ENCODE measurements at regions not wholly inside any gene's neighbourhood (a gene's known extent, or its start where the extent isn't known, plus 50 kb on each side); places are given as distances from the start of the nearest gene placed in this dataset.

DNA sequence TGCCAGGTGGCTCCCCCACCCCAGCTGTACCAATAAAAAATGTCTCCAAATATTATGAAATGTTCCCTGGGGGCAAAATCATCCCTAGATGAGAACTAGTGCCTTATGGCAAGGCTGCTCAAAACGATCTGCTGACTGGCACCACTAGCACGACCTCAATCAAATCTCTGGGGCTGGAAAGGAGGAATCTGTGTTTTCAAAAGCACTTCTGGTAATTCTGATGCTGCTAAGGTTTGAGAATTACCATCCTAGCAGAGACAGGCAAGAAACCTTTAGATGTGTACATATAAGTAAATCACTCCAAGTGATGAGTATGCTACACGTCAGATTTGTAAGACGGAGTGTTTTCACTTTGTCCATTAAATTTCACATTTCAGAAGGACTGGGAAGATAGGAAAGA is 360.1 kb upstream of the THRB start:
- Histone ChIP-seq H2AFZ (ENCODE audit: low read length) (no peak overlapping the region), H3K9me3 (ENCODE audit: low read length) (no peaks in the 10 kb centered on the region), H3K4me3 (ENCODE audit: low read length) (no peak overlapping the region), H3K27ac (ENCODE audit: low read length) (no peak overlapping the region), H3K79me2 (ENCODE audit: low read length) (no peaks in the 10 kb centered on the region), H4K20me1 (ENCODE audit: insufficient read depth, low read depth, low read length) (no peaks in the 10 kb centered on the region), H3K4me1 (ENCODE audit: low read length) (no peaks in the 10 kb centered on the region), H3K9ac (ENCODE audit: low read length) (no peak overlapping the region), H3K36me3 (ENCODE audit: insufficient read depth, low read length) (no peaks in the 10 kb centered on the region), H3K9me2 (replicated peaks; ENCODE audit: insufficient read depth, low read length) (no peaks in the 10 kb centered on the region), H3K27me3 (ENCODE audit: low read length) (no peaks in the 10 kb centered on the region), H3K4me2 (ENCODE audit: low read depth, low read length, poor library complexity, severe bottlenecking) (no peak overlapping the region)
- no peak for DNase-seq

DNA sequence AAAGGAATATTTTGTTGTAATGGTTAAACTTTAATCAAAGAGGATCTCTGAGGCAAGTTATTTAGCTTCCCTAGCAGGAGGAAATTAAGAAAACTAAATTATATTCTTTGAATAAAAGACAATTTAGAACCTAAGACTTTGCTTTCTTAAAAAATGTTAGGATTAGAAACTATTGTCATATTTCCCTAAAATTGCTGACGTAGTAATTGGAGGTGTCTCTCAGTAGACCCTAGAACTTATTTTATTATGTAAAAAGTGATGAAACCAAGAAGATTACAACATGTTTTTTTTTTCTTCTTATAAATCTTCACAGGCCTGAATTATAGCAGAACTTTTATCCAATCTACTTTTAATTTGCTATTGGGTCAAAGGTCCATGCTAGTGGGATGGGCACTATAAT is 363.3 kb upstream of the THRB start:
- H3K4me3 ChIP-seq (ENCODE audit: low read length): no peak overlapping the region
- H2AFZ ChIP-seq (ENCODE audit: low read length): no peak overlapping the region
- H3K9ac ChIP-seq (ENCODE audit: low read length): no peak overlapping the region
- no peaks in the 10 kb centered on the region for H4K20me1 ChIP-seq (ENCODE audit: insufficient read depth, low read depth, low read length)
- H3K9me2 ChIP-seq (replicated peaks; ENCODE audit: insufficient read depth, low read length): no peaks in the 10 kb centered on the region
- no peak overlapping the region for H3K27ac ChIP-seq (ENCODE audit: low read length)
- H3K4me2 ChIP-seq (ENCODE audit: low read depth, low read length, poor library complexity, severe bottlenecking): no peak overlapping the region
- H3K36me3 ChIP-seq (ENCODE audit: insufficient read depth, low read length): no peaks in the 10 kb centered on the region
- H3K9me3 ChIP-seq (ENCODE audit: low read length): no peaks in the 10 kb centered on the region
- no peaks in the 10 kb centered on the region for H3K4me1 ChIP-seq (ENCODE audit: low read length)
- H3K79me2 ChIP-seq (ENCODE audit: low read length): no peaks in the 10 kb centered on the region
- no peak for DNase-seq
- no peaks in the 10 kb centered on the region for H3K27me3 ChIP-seq (ENCODE audit: low read length)

DNA sequence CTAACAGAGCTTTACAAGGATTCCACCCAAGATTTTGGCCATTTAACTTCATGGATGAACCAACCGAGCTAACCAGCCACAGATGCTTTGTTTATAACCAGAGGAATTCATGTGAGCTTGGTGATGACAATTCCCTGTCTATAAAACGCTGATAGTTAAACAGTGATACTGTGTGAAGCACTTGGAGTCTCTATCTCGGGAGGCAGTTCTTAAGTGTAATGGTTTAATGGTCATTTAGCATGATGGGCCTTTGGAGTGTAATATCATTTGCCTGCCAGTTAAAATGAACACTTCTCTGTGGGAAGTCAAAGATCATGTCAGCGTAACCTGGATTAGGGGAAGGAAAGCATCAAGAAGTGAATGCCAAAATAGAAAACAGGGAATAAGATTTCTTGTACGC is 368.6 kb upstream of the THRB start:
- Histone ChIP-seq H3K9ac (ENCODE audit: low read length) (no peak overlapping the region), H3K9me3 (ENCODE audit: low read length) (no peaks in the 10 kb centered on the region), H3K27ac (ENCODE audit: low read length) (no peak overlapping the region), H2AFZ (ENCODE audit: low read length) (no peak overlapping the region), H3K27me3 (ENCODE audit: low read length) (no peaks in the 10 kb centered on the region), H3K36me3 (ENCODE audit: insufficient read depth, low read length) (no peaks in the 10 kb centered on the region), H3K4me1 (ENCODE audit: low read length) (no peaks in the 10 kb centered on the region), H3K79me2 (ENCODE audit: low read length) (no peaks in the 10 kb centered on the region), H3K4me2 (ENCODE audit: low read depth, low read length, poor library complexity, severe bottlenecking) (no peak overlapping the region), H3K4me3 (ENCODE audit: low read length) (no peak overlapping the region), H4K20me1 (ENCODE audit: insufficient read depth, low read depth, low read length) (no peaks in the 10 kb centered on the region), H3K9me2 (replicated peaks; ENCODE audit: insufficient read depth, low read length) (no peaks in the 10 kb centered on the region)
- no peak for DNase-seq

DNA sequence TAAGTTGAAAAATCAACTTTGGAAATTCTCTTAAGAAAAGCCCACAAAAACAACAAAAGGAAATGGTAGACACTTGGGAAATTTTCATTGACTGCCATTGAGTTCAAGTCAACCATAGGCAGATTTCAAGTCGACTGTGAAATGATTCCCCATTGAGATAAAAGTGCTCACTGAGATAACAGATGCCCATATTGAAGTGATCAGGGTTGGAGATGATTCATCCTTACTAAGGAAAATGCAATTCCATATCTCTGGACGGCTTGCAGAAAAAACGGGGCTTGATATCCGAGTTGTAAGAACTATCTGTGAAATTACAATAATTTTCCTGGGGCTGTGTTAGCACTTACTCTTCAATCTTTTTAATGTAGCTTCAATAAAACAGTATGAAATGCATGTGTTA is 373.1 kb upstream of the THRB start:
- Histone ChIP-seq H3K9ac (ENCODE audit: low read length) (no peak overlapping the region), H3K4me3 (ENCODE audit: low read length) (no peak overlapping the region), H4K20me1 (ENCODE audit: insufficient read depth, low read depth, low read length) (no peaks in the 10 kb centered on the region), H3K36me3 (ENCODE audit: insufficient read depth, low read length) (no peaks in the 10 kb centered on the region), H3K9me3 (ENCODE audit: low read length) (no peaks in the 10 kb centered on the region), H3K9me2 (replicated peaks; ENCODE audit: insufficient read depth, low read length) (no peaks in the 10 kb centered on the region), H3K27ac (ENCODE audit: low read length) (no peak overlapping the region), H3K4me1 (ENCODE audit: low read length) (no peaks in the 10 kb centered on the region), H2AFZ (ENCODE audit: low read length) (no peak overlapping the region), H3K79me2 (ENCODE audit: low read length) (no peaks in the 10 kb centered on the region), H3K4me2 (ENCODE audit: low read depth, low read length, poor library complexity, severe bottlenecking) (no peak overlapping the region), H3K27me3 (ENCODE audit: low read length) (no peaks in the 10 kb centered on the region)
- no peak for DNase-seq

DNA sequence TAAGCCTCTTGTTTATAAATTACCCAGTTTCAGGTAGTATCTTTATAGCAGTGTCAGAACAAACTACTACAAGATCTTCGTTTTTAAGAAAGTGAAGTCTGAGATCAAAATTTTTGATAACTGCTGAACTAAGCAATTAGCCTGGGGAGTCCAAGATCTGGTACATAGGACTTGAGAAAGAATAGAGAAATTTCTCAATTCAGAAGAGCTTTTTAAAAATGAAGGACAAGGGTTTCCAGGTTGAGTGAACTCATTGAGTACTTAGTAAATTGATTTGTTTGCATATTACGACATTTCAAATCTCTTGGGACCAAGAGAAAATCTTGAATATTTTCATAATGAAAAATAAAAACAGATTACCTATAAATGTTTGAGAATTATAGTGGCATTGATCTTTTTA is 386.6 kb upstream of the THRB start:
- Histone ChIP-seq H3K27me3 (ENCODE audit: low read length) (no peaks in the 10 kb centered on the region), H3K9me3 (ENCODE audit: low read length) (no peaks in the 10 kb centered on the region), H3K9me2 (replicated peaks; ENCODE audit: insufficient read depth, low read length) (no peaks in the 10 kb centered on the region), H4K20me1 (ENCODE audit: insufficient read depth, low read depth, low read length) (no peaks in the 10 kb centered on the region), H3K4me3 (ENCODE audit: low read length) (no peak overlapping the region), H3K4me1 (ENCODE audit: low read length) (no peaks in the 10 kb centered on the region), H3K79me2 (ENCODE audit: low read length) (no peaks in the 10 kb centered on the region), H2AFZ (ENCODE audit: low read length) (no peak overlapping the region), H3K4me2 (ENCODE audit: low read depth, low read length, poor library complexity, severe bottlenecking) (no peak overlapping the region), H3K27ac (ENCODE audit: low read length) (no peak overlapping the region), H3K36me3 (ENCODE audit: insufficient read depth, low read length) (no peaks in the 10 kb centered on the region), H3K9ac (ENCODE audit: low read length) (no peak overlapping the region)
- no peak for DNase-seq

DNA sequence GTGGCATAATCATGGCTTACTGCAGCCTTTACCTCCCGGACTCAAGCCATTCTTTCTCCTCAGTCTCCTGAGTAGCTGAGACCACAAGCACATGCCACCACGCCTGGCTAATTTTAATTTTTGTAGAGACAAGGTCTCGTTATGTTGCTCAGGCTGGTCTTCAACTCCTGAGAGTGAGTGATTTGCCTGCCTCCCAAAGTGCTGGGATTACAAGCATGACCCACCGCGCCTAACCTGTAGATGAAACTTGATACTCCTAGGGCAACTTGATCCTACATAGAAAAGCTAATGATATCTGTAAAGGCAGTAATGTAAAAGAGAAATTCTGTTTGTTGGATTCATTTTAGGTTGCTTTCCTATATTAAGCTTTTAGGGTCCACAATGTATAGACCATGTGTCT is 391.9 kb upstream of the THRB start:
- H3K9ac ChIP-seq (ENCODE audit: low read length): no peak overlapping the region
- no peaks in the 10 kb centered on the region for H3K9me3 ChIP-seq (ENCODE audit: low read length)
- no peak overlapping the region for H2AFZ ChIP-seq (ENCODE audit: low read length)
- no peaks in the 10 kb centered on the region for H3K79me2 ChIP-seq (ENCODE audit: low read length)
- H3K9me2 ChIP-seq (replicated peaks; ENCODE audit: insufficient read depth, low read length): no peaks in the 10 kb centered on the region
- no peaks in the 10 kb centered on the region for H4K20me1 ChIP-seq (ENCODE audit: insufficient read depth, low read depth, low read length)
- no peaks in the 10 kb centered on the region for H3K36me3 ChIP-seq (ENCODE audit: insufficient read depth, low read length)
- no peak for DNase-seq
- no peak overlapping the region for H3K4me3 ChIP-seq (ENCODE audit: low read length)
- no peak overlapping the region for H3K4me2 ChIP-seq (ENCODE audit: low read depth, low read length, poor library complexity, severe bottlenecking)
- H3K27me3 ChIP-seq (ENCODE audit: low read length): no peaks in the 10 kb centered on the region
- no peaks in the 10 kb centered on the region for H3K4me1 ChIP-seq (ENCODE audit: low read length)
- no peak overlapping the region for H3K27ac ChIP-seq (ENCODE audit: low read length)

DNA sequence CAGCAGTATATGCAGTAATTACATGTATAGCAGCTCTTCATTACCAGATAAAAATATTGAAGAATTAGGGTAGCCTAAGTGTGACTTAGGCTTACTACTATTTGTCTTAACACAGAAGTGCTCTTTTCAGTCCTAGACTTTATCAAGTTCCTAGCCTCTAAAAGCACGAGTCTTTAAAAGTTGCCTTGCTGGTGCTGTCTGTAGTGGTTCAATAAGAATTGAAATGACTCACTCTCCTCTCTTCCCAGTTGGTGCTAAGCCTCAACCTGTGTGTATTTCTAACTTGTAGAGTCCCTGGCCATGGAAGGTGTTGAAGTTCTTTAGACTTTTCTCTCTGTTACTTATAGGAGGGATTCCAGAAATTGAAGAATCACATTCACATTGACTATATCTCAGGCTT is 395.4 kb upstream of the THRB start:
- no peak overlapping the region for H3K27ac ChIP-seq (ENCODE audit: low read length)
- DNase-seq: no peak
- no peaks in the 10 kb centered on the region for H3K79me2 ChIP-seq (ENCODE audit: low read length)
- H3K9me3 ChIP-seq (ENCODE audit: low read length): no peaks in the 10 kb centered on the region
- no peaks in the 10 kb centered on the region for H3K36me3 ChIP-seq (ENCODE audit: insufficient read depth, low read length)
- H4K20me1 ChIP-seq (ENCODE audit: insufficient read depth, low read depth, low read length): no peaks in the 10 kb centered on the region
- H2AFZ ChIP-seq (ENCODE audit: low read length): no peak overlapping the region
- no peaks in the 10 kb centered on the region for H3K4me1 ChIP-seq (ENCODE audit: low read length)
- H3K4me2 ChIP-seq (ENCODE audit: low read depth, low read length, poor library complexity, severe bottlenecking): no peak overlapping the region
- no peaks in the 10 kb centered on the region for H3K9me2 ChIP-seq (replicated peaks; ENCODE audit: insufficient read depth, low read length)
- H3K27me3 ChIP-seq (ENCODE audit: low read length): no peaks in the 10 kb centered on the region
- no peak overlapping the region for H3K9ac ChIP-seq (ENCODE audit: low read length)
- H3K4me3 ChIP-seq (ENCODE audit: low read length): no peak overlapping the region

DNA sequence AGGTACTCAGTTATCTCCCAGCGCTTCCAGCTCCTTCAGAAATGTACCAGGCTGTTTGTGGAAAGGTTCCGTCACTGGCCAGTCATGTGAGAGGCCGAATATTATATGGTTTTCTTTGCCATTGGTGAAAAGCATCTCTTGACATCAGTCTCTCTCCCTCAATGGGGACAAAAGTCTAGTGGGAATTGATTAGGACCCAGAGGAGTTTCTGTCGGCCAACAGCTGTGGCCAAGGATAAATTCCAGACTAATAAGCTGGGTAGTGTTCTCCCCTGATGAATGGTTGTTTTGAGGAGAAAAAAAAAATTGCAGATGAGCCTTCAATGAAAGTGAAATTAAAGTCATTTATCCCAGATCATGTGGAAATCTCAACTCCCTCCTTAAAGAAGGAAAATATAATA is 404.7 kb upstream of the THRB start:
- Histone ChIP-seq H3K4me1 (ENCODE audit: low read length) (no peaks in the 10 kb centered on the region), H3K9me2 (replicated peaks; ENCODE audit: insufficient read depth, low read length) (no peaks in the 10 kb centered on the region), H3K27me3 (ENCODE audit: low read length) (no peaks in the 10 kb centered on the region), H2AFZ (ENCODE audit: low read length) (no peak overlapping the region), H3K36me3 (ENCODE audit: insufficient read depth, low read length) (no peaks in the 10 kb centered on the region), H3K79me2 (ENCODE audit: low read length) (no peaks in the 10 kb centered on the region), H3K4me2 (ENCODE audit: low read depth, low read length, poor library complexity, severe bottlenecking) (no peak overlapping the region), H3K4me3 (ENCODE audit: low read length) (no peak overlapping the region), H3K9me3 (ENCODE audit: low read length) (no peaks in the 10 kb centered on the region), H4K20me1 (ENCODE audit: insufficient read depth, low read depth, low read length) (no peaks in the 10 kb centered on the region), H3K27ac (ENCODE audit: low read length) (no peak overlapping the region), H3K9ac (ENCODE audit: low read length) (no peak overlapping the region)
- DNase-seq: no peak

DNA sequence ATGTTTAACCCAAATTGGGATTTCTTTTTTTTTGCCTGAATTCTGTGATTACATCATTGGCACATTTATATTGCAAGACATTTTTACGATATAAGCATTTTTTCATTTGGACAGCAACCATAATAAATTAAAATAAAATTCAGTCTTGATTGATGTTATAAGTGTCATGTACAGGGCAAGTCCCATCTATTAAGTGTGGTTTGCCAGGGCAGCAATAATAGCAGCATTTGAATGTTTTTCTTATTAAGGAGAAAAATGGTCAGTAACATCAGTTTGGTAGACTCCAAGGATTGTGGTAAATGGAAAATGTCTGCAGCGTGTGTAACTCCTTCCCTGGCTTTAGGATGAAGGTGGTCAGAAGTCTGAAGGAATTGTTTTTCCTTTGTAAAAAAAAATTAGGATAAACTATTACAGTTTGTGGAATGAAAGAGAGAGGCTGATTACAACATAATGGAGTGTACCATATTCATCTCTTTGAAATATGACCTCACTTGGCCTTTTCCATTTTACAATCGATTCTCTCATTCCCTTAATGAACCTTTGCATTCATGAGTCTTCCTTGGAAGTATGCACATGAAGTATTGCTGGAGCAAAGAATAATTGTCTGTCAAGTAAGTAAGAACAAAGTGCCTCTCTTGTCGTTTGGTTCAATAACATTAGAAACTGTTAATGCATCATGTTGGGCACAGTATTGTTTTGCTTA is 405.4 kb upstream of the THRB start:
- H3K36me3 ChIP-seq (ENCODE audit: insufficient read depth, low read length): no peaks in the 10 kb centered on the region
- no peaks in the 10 kb centered on the region for H3K9me3 ChIP-seq (ENCODE audit: low read length)
- no peak overlapping the region for H3K4me2 ChIP-seq (ENCODE audit: low read depth, low read length, poor library complexity, severe bottlenecking)
- H3K9me2 ChIP-seq (replicated peaks; ENCODE audit: insufficient read depth, low read length): no peaks in the 10 kb centered on the region
- no peaks in the 10 kb centered on the region for H4K20me1 ChIP-seq (ENCODE audit: insufficient read depth, low read depth, low read length)
- no peak overlapping the region for H3K4me3 ChIP-seq (ENCODE audit: low read length)
- H3K27me3 ChIP-seq (ENCODE audit: low read length): no peaks in the 10 kb centered on the region
- H3K27ac ChIP-seq (ENCODE audit: low read length): no peak overlapping the region
- no peaks in the 10 kb centered on the region for H3K4me1 ChIP-seq (ENCODE audit: low read length)
- no peak overlapping the region for H3K9ac ChIP-seq (ENCODE audit: low read length)
- H2AFZ ChIP-seq (ENCODE audit: low read length): no peak overlapping the region
- no peak for DNase-seq
- H3K79me2 ChIP-seq (ENCODE audit: low read length): no peaks in the 10 kb centered on the region
